Amniotic stem cell (primary cell): ENCODE measurements at regions not wholly inside any gene's neighbourhood (a gene's known extent, or its start where the extent isn't known, plus 50 kb on each side); places are given as distances from the start of the nearest gene placed in this dataset.
A peak's percentile ranks its signal among the peaks of the same experiment; 100 is the strongest.

Experiments used
- DNase-seq: peaks from one replicate; lab custom pipeline; 2025; lab: John Stamatoyannopoulos, UW

DNA sequence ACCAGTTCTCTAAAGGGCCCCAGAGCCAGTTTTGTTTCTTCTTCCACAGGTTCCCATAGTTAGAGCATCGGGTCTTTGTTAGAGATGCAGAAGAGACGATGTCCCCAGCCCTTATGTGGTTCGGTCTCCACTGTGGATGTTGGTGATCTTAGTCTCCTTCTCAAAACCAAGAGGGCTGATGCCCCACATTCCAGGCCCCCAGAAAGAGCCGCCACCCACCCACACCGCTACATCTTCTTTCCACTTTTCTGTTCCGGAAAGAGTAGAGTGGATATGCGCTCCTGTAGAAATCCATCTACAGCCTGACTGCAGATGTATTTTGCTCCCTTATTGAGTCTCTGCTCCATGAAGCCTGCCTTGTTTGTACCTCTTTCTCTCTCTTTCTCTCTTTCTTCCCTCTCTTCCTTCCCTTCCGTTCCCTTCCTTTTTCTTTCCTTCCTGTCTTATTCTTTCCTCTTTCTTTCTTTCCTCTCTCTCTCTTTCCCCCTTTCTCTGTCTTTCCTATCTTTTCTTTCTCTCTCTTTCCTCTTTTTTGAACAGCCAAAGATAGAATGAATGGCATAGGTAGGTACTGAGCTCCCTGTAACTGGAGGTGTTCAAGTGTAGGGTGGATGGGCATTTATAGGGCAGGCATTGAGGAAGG, 224.3 kb downstream of the SEC14L1 start:
- DNase-seq = no peak

DNA sequence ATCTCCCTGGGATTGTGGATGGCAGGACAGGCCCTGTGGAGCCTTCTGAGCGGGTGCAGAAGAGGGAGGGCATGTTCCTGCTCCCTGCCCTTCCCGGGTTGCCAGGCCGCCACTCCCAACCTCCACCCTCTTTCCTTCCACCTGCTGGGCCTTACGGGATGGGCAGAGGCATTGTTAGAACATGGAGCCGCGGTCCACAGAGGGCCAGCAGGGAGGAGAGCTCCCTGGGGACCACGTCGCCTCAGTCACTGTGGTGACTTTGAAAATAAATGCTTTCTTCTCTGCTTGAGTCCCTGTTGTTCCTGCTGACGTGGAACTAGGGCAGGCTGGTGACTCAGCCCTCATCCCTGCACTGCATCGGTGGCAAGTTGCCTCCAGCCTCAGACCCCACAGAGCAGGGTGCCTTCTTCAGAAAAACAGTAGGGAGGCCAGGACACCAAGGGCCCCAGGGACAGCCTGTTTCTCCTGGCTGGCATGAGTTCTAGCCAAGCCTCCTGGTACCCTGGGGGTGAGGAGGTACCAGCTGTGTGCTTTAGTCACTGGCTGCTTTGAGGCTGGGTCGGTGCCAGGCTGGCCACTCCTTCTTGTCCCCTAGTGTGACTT, 224.9 kb downstream of the SEC14L1 start:
- peak; percentile 52 for DNase-seq

GRCh38 chr17:77366206-77366557, 225.4 kb downstream of the SEC14L1 start:
- no peak for DNase-seq

- DNase-seq = no peak
These were observed 225.9 kb downstream of the SEC14L1 start for GRCh38 chr17:77366558-77367245.

GRCh38 chr17:77369544-77369971, 228.8 kb downstream of the SEC14L1 start:
- DNase-seq = no peak

DNA sequence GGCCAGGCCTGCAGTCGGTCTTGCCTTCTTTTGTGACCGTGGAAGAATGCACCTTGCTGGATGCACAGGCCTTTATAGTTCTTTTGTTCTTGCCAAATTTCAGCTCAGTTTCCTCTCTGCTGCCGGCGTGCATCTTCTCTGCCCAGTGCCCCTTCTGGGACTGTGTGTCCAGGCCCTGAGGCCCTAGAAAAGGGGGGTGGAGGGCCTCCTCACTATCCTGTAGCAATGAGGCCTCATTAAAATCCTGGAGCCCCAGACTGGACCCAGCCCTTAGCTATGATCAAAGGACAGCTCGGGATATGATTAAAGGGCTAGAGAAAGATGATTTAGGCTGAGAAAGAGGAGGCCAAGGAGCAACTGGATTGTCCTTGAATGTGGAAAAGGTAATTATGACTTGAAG, 229.8 kb downstream of the SEC14L1 start:
- no peak for DNase-seq

DNA sequence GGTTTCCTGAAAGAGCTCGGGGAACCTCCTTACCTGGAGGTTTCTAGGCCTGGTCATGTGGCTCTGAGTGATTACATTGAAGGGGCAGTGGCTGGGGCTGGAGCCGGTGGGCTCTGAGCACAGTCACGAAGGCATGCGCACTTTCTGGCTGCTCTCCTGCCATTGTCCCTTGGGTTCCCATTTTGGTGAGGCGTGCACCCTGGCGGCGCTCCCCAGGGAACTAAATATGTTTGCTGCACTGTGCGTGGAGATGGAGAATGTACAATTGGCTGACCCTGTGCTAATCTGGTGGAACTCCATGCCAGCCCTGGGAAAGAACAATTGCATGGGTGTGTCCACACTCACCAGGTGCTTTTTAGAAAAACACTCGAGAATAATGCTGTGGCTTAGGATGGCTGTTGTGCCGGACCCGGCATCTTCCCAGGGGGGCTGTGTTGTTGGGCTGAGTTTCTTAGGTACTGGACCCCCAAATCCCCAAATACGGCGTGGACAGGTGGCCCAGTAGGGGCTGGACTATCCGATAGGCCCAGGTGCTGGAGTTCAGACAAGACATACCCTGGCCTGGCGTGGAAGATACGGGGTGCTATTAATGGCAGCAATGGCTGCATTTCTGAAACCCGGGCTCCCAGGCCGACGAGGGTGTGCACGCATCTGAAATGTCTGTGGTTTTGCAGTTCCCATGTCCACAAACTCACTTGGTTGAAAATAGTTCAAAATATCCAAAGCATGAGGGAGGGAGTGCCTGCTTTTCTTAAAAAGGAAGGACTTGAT, 230.5 kb downstream of the SEC14L1 start:
- no peak for DNase-seq

DNA sequence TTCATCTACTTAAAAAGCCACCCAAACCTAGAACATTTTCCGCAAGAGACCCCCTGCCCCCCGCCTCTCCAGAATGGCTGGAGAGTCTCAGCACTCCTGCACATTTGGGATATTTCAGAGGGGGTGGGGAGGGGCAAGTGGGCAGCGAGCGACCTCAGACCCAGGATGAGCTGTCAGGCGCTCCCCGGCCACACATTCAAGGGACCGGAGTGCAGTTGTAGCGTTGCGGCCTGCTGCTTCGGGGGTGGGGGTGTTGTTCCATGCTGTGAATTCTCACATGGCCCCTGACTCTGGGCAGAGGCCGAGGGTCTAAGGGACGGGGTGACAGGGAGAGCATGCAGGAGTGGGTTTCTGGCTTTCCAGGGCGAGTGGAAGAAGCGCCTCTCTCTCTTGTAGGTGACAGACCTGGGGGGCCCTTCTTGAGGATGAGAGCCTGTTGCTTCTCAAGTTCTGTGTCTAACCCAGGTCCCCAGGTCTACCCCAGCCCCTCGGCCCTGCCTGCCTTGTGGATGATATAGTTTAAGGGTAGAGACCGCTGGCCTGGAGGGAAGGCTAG, 231.2 kb downstream of the SEC14L1 start:
- no peak for DNase-seq

DNA sequence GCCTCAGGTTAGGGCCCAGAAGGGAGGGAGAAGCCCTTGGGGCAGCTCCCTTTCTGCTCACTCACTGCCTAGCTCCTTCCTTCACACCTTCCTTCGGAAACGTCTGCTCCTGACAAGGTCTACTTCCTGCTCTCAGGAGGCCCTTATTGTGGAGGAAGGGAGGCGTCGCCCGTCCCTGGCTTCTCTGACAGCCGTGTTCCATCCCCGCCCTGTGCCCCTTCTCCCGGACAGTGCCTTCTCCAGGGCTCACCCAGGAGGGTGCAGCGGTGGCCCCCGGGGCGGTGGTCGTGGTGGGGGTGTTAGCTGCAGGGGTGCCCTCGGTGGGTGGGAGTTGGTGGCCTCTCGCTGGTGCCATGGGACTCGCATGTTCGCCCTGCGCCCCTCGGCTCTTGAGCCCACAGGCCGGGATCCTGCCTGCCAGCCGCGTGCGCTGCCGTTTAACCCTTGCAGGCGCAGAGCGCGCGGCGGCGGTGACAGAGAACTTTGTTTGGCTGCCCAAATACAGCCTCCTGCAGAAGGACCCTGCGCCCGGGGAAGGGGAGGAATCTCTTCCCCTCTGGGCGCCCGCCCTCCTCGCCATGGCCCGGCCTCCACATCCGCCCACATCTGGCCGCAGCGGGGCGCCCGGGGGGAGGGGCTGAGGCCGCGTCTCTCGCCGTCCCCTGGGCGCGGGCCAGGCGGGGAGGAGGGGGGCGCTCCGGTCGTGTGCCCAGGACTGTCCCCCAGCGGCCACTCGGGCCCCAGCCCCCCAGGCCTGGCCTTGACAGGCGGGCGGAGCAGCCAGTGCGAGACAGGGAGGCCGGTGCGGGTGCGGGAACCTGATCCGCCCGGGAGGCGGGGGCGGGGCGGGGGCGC, 231.9 kb downstream of the SEC14L1 start:
- DNase-seq = peak; percentile 51

- no peak for DNase-seq
These were observed 232.8 kb downstream of the SEC14L1 start for GRCh38 chr17:77373299-77374169.

DNA sequence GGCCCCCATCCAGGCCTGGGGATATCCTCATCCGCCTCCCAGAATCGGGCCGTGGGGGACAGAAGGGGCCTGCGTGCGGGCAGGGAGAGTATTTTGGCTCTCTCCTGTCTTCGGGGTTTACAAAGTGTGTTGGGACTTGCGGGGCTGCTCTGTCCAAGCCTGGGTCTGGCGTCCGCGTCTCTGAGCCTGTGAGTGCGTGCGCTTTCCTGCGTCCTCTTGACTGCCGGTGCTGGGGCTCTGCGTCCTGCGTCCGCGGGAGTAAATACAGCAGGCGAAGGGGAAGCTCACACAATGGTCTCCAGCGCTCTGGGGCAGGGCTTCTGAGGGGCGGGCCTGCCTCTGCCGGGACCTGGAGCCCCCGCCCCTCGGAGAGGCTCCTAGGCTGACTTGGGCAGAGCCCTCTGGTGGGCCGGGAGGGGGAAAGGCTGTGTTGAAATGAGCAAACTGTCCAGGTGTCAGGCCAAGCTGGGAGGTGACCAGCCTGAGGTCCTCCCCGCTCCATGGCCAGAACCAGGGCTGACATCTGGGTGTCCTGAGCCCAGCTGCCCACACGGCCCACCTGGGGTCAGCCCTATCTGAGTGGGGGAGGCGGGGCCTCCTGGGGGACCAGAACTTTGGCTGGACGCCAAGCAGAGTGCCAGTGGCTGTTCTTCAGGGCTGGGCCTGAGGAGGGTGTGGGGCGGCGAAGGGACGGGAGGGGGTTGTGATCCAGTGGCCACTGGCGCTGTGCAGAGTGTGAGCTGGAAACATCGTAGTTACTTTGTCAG, 233.6 kb downstream of the SEC14L1 start:
- DNase-seq = peak; percentile 53

DNA sequence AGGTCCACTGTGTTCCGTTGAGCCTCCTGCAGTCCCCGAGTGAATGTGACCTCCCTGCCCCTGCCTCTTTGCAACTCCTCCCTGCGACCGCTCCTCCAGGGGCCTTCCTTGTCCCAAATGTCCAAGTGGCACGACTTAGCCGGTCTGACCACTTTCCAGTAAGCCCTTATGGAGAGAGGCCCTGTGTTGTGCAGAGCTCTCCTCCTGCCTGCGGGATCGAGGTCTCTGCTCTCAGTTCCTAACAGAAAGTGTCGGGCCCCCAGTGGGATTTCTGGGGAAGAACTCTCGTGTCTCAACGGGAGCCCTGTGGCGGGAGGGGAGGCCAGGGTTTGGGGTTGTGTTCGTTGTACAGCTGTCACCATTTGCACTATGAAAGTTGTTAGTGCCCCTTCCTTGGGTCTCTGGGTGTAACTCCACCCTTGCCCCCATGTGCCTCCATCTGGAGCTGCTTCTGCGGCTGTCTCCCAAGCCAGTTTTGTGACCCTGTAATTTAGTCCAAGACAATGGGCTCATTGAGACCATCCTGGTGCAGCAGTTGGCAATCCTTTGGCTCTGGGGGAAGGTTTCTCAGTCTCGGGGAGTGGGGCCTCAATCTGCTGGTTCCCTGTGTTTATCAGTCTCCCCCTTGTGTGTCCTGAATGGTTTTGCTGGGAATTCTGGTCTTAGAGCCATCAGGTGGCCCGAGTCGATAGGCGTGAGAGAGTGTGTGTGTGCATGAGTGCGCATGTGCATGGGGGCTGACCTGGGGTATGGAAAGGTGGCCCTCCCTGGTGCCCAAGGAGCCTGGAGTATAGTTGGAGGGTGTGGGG, 234.5 kb downstream of the SEC14L1 start:
- DNase-seq = no peak

GRCh38 chr17:77375917-77376651, 235.3 kb downstream of the SEC14L1 start:
- DNase-seq = peak; percentile 60

DNA sequence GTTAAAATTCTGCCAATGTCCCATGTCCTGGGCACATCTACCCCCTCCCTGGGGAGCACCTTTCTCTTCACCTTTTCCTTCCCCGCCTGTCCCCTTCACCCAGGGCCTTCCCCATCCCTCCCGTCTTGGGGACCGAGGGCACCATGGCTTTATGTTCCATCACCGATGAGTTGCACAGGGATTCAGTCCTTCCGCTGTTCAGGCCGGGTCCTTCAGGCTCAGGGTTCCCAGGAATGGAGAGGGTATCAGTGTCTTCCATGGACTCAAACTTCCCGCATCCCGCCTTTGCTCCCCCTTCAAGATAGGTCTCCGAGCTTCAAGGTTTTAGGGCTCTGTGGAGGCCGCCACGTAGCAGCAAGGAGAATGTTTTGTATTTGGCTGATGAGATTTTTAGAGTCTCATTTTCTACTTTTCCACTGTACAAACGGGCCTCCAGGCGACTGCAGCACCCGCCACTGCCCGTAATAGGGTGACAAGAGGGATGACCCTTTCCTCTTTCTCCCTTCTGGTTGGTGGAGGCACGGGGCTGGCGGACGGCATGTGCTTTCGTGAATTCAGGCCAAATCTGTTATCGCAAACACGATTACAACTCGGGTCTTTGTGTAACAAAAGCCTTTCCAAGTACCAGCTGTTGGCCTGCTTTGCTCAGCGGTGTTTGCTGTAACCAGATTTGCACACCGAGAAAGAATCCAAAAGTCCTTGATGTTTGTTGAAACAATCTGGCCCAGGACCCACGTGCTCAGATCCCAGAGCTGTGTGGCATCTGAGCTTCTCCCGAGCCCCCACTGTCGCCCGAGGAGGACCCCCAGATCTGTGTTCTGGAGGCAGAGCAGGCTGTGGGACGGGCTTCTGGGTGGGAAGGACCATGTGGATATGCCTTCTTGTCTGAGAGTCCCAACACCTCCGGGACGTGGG, 236.3 kb downstream of the SEC14L1 start:
- DNase-seq = no peak

DNA sequence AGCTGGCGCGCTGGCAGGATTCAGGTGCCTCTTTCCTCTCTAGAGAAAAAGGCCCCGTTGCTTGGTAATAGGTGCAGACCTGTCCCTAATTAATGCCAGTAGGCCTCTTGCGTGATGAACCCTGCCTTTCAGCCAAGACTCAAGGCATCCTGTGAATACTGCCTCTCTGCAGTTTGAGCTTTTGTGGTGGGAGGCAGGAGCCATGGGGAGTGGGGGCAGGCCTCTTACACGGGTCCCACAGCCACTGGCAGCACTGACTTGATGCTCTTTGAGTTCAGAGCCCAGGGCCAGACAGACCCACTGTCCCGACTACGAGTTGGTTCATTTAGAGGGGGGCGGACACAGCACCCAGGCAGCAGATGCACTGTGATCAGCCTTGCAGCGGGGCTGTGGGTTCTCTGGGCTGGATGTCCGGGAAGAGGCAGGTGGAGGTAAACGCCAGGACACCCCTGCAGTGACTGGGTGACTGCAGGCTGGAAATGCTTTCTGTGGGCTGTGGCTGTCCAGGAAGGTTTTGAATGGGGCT, 237.0 kb downstream of the SEC14L1 start:
- DNase-seq = no peak

- DNase-seq = no peak
These were observed 237.7 kb downstream of the SEC14L1 start for GRCh38 chr17:77378318-77379064.
